ENCODE measurements at regions not wholly inside any gene's neighbourhood (a gene's known extent, or its start where the extent isn't known, plus 50 kb on each side); places are given as distances from the start of the nearest gene placed in this dataset.

DNA sequence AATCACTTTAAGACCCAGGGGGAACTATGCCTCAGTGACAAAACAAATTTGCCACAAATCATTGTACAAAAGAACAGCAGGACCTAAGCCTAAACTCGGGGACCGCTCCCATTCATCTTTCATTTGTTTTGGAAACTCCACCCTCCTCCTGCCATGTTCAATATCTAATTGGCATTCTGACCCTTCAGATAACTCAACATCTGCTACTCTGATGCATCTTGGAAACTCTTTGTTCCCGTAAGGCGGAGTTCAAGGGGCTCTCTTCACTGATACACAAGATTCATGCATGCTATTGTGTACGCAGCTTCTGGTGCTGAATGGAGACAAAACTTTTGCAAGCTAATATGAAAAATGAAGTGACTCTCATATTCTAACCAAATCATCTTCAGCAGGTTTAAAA is 187.6 kb downstream of the ZFP64 start:
- TF ChIP-seq CTCF (IDR thresholded peaks at IDR 0.05) = no peak
- H3K4me3 Mint-ChIP-seq = no peak overlapping the region
- DNase-seq = no peak
- Histone ChIP-seq H3K9ac (ENCODE audit: insufficient read depth, low read length, poor library complexity, severe bottlenecking) (no peak overlapping the region), H3K27me3 (ENCODE audit: control insufficient read depth in 2 of 2, insufficient read depth in 2 of 2, low read length in 2 of 2) (no peaks in the 10 kb centered on the region), H4K20me1 (ENCODE audit: insufficient read depth, low read length) (no peaks in the 10 kb centered on the region), H3K36me3 (replicated peaks in 1 of 2; ENCODE audit: control insufficient read depth in 1 of 2, insufficient read depth in 2 of 2, low read length in 2 of 2) (no peaks in the 10 kb centered on the region), H3K9me3 (replicated peaks in 1 of 2; ENCODE audit: control insufficient read depth in 1 of 2, insufficient read depth in 1 of 2, low read length in 2 of 2) (no peaks in the 10 kb centered on the region), H3K79me2 (ENCODE audit: insufficient read depth, low read length) (no peaks in the 10 kb centered on the region), H3K4me3 (replicated peaks in 1 of 3; ENCODE audit: low read depth in 2 of 3, low read length in 3 of 3) (no peak overlapping the region), H3K27ac (ENCODE audit: low read depth in 1 of 2, low read length in 2 of 2) (no peak overlapping the region), H3K4me2 (replicated peaks; ENCODE audit: extremely low read depth, low read length, poor library complexity, severe bottlenecking) (no peak overlapping the region), H2AFZ (ENCODE audit: insufficient read depth, low read depth, low read length, poor library complexity, severe bottlenecking) (no peak overlapping the region), H3K4me1 (ENCODE audit: control insufficient read depth in 1 of 2, insufficient read depth in 2 of 2, low read length in 2 of 2) (peaks cover 6 to 7% of the 10 kb centered on the region in 2 donors)
- peaks cover 0 to 1% (median 0%) of the 10 kb centered on the region in 7 donors for H3K9me3 Mint-ChIP-seq
- WGBS (ENCODE audit: insufficient coverage) = 94% methylated on average over 4 of the region's 5 CpGs
- intact Hi-C loops (cut with micrococcal nuclease) = no loop called here
- peaks cover 0 to 4% (median 1%) of the 10 kb centered on the region in 3 donors for H3K27me3 Mint-ChIP-seq (ENCODE audit: low read depth in 3 of 3)
- H3K27ac Mint-ChIP-seq = no peak overlapping the region
- peaks cover 15% of the 10 kb centered on the region for H3K4me1 Mint-ChIP-seq
- no peaks in the 10 kb centered on the region for H3K36me3 Mint-ChIP-seq

DNA sequence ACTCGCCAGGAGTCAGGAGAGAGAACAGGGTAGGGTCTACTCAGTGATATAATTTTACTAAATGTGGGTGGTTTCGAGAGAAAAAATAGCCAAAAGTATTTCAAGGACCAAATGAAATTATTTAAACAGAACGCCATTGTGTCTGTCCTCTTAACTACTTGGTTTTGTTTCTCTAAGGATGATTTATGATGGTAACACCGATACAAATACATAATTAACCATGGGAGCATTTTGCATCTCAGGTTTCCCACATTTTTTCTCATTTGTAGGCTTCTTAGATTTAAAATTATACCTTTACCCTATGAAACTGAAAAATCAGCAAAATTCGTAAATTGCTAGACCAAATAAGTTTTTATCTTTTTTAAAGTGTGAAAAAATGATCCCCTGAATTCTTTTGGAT is 188.2 kb downstream of the ZFP64 start:
- H3K27me3 Mint-ChIP-seq (ENCODE audit: low read depth in 3 of 3) = peaks cover 0 to 2% (median 0%) of the 10 kb centered on the region in 3 donors
- H3K4me1 ChIP-seq (ENCODE audit: control insufficient read depth in 1 of 2, insufficient read depth in 2 of 2, low read length in 2 of 2) = peaks cover 6 to 7% of the 10 kb centered on the region in 2 donors
- no peak overlapping the region for H2AFZ ChIP-seq (ENCODE audit: insufficient read depth, low read depth, low read length, poor library complexity, severe bottlenecking)
- no peaks in the 10 kb centered on the region for H3K27me3 ChIP-seq (ENCODE audit: control insufficient read depth in 2 of 2, insufficient read depth in 2 of 2, low read length in 2 of 2)
- no peak overlapping the region for H3K27ac ChIP-seq (ENCODE audit: low read depth in 1 of 2, low read length in 2 of 2)
- no peak for DNase-seq
- H3K4me3 ChIP-seq (replicated peaks in 1 of 3; ENCODE audit: low read depth in 2 of 3, low read length in 3 of 3) = no peak overlapping the region
- no peak overlapping the region for H3K9ac ChIP-seq (ENCODE audit: insufficient read depth, low read length, poor library complexity, severe bottlenecking)
- H3K4me2 ChIP-seq (replicated peaks; ENCODE audit: extremely low read depth, low read length, poor library complexity, severe bottlenecking) = no peak overlapping the region
- TF ChIP-seq CTCF (IDR thresholded peaks at IDR 0.05) = no peak
- no peaks in the 10 kb centered on the region for H3K9me3 ChIP-seq (replicated peaks in 1 of 2; ENCODE audit: control insufficient read depth in 1 of 2, insufficient read depth in 1 of 2, low read length in 2 of 2)
- H3K27ac Mint-ChIP-seq = no peak overlapping the region
- WGBS (ENCODE audit: insufficient coverage) = 100% methylated on average over 1 of the region's 5 CpGs
- H4K20me1 ChIP-seq (ENCODE audit: insufficient read depth, low read length) = no peaks in the 10 kb centered on the region
- no peaks in the 10 kb centered on the region for H3K36me3 ChIP-seq (replicated peaks in 1 of 2; ENCODE audit: control insufficient read depth in 1 of 2, insufficient read depth in 2 of 2, low read length in 2 of 2)
- H3K36me3 Mint-ChIP-seq = no peaks in the 10 kb centered on the region
- H3K4me3 Mint-ChIP-seq = no peak overlapping the region
- H3K4me1 Mint-ChIP-seq = peaks cover 12% of the 10 kb centered on the region
- no peaks in the 10 kb centered on the region for H3K79me2 ChIP-seq (ENCODE audit: insufficient read depth, low read length)
- H3K9me3 Mint-ChIP-seq = peaks cover 0 to 1% (median 0%) of the 10 kb centered on the region in 7 donors
- intact Hi-C loops (cut with micrococcal nuclease) = no loop called here
